Astrocyte (in vitro differentiated cells and primary cell): ENCODE measurements at regions not wholly inside any gene's neighbourhood (a gene's known extent, or its start where the extent isn't known, plus 50 kb on each side); places are given as distances from the start of the nearest gene placed in this dataset.
A peak's percentile ranks its signal among the peaks of the same experiment; 100 is the strongest.

Experiments
- DNase-seq: peaks from one replicate; pipeline ENCODE4 v3.0.0-alpha.2; 2010; ENCODE audit warnings: low read depth
- FAIRE-seq: peaks from 2 replicates; lab custom pipeline; 2011; peaks lifted over from hg19 to GRCh38; lab: Jason Lieb, UNC
- H2AFZ ChIP-seq: 2 replicates; pipeline ENCODE4 v1.6.0; 2012; ENCODE audit warnings: low read depth, low read length, inconsistent platforms
- H3K27ac ChIP-seq: 2 replicates; pipeline ENCODE4 v1.5.1; 2011; ENCODE audit warnings: low read depth, low read length, inconsistent platforms
- H3K27me3 ChIP-seq: 2 replicates; pipeline ENCODE4 v1.6.0; 2011; ENCODE audit warnings: low read length, inconsistent platforms; ENCODE audit not compliant: insufficient read depth
- H3K36me3 ChIP-seq: 2 replicates; pipeline ENCODE4 v1.5.1; 2011; ENCODE audit warnings: low read length, inconsistent platforms; ENCODE audit not compliant: insufficient read depth
- H3K4me1 ChIP-seq: 2 replicates; pipeline ENCODE4 v1.5.1; 2011; ENCODE audit warnings: low read length, inconsistent platforms; ENCODE audit not compliant: insufficient read depth
- H3K4me2 ChIP-seq: 2 replicates; pipeline ENCODE4 v1.6.0; 2012; ENCODE audit warnings: low read length, inconsistent platforms
- H3K4me3 ChIP-seq: 2 replicates; pipeline ENCODE4 v1.5.1; 2011; ENCODE audit warnings: low read depth, mild to moderate bottlenecking, low read length, inconsistent platforms; ENCODE audit not compliant: insufficient read depth
- H3K79me2 ChIP-seq: 2 replicates; pipeline ENCODE4 v1.6.0; 2012; ENCODE audit warnings: mild to moderate bottlenecking, low read length, inconsistent platforms; ENCODE audit not compliant: insufficient read depth
- H3K9ac ChIP-seq: 2 replicates; pipeline ENCODE4 v1.6.0; 2012; ENCODE audit warnings: mild to moderate bottlenecking, low read length, inconsistent platforms
- H3K9me3 ChIP-seq: 2 replicates; pipeline ENCODE4 v1.5.1; 2012; ENCODE audit warnings: low read depth, mild to moderate bottlenecking, low read length, inconsistent platforms; ENCODE audit not compliant: insufficient read depth
- H4K20me1 ChIP-seq: 2 replicates; pipeline ENCODE4 v1.6.0; 2012; ENCODE audit warnings: low read length, inconsistent platforms; ENCODE audit not compliant: insufficient read depth
- H3K27ac Mint-ChIP-seq: one replicate; pipeline ENCODE4 v1.8.0; 2021; ENCODE audit warnings: mild to moderate bottlenecking, mixed read lengths; ENCODE audit not compliant: unreplicated experiment
- H3K27me3 Mint-ChIP-seq: one replicate; pipeline ENCODE4 v1.8.0; 2021; ENCODE audit warnings: low read depth, mixed read lengths; ENCODE audit not compliant: unreplicated experiment
- H3K36me3 Mint-ChIP-seq: one replicate; pipeline ENCODE4 v1.8.0; 2021; ENCODE audit warnings: low read depth, mixed read lengths; ENCODE audit not compliant: unreplicated experiment
- H3K4me1 Mint-ChIP-seq: one replicate; pipeline ENCODE4 v1.8.0; 2021; ENCODE audit warnings: low read depth, mixed read lengths; ENCODE audit not compliant: unreplicated experiment
- H3K4me3 Mint-ChIP-seq: one replicate; pipeline ENCODE4 v1.8.0; 2021; ENCODE audit warnings: mild to moderate bottlenecking, moderate library complexity, mixed read lengths; ENCODE audit not compliant: unreplicated experiment
- H3K9me3 Mint-ChIP-seq: one replicate; pipeline ENCODE4 v1.8.0; 2021; ENCODE audit warnings: mild to moderate bottlenecking, mixed read lengths; ENCODE audit not compliant: unreplicated experiment
- CTCF ChIP-seq: IDR thresholded peaks from 2 replicates; pipeline ENCODE4 v1.5.1; 2011; ENCODE audit warnings: low read depth, mild to moderate bottlenecking, inconsistent platforms, low read length, moderate library complexity; ENCODE audit not compliant: insufficient read depth
- EZH2 ChIP-seq: IDR thresholded peaks from 2 replicates; pipeline ENCODE4 v1.6.1; 2012; ENCODE audit warnings: mild to moderate bottlenecking, low read length, inconsistent platforms; ENCODE audit not compliant: insufficient read depth

- DNase-seq (no peak), FAIRE-seq (no peak)
- H3K36me3 Mint-ChIP-seq: no peaks in the 10 kb centered on the region
- no peaks in the 10 kb centered on the region for H3K27me3 Mint-ChIP-seq
- no peaks in the 10 kb centered on the region for H3K4me1 ChIP-seq
- no peaks in the 10 kb centered on the region for H4K20me1 ChIP-seq
- peak overlapping the region; percentile 3 for H2AFZ ChIP-seq
- H3K79me2 ChIP-seq: no peaks in the 10 kb centered on the region
- no peak overlapping the region for H3K4me3 Mint-ChIP-seq
- no peaks in the 10 kb centered on the region for H3K27me3 ChIP-seq
- no peaks in the 10 kb centered on the region for H3K9me3 Mint-ChIP-seq
- H3K36me3 ChIP-seq: no peaks in the 10 kb centered on the region
- no peak overlapping the region for H3K27ac ChIP-seq
- no peak overlapping the region for H3K27ac Mint-ChIP-seq
- TF ChIP-seq CTCF: no peak
- TF ChIP-seq EZH2: no peak
- H3K9me3 ChIP-seq: no peaks in the 10 kb centered on the region
- no peak overlapping the region for H3K4me2 ChIP-seq
- H3K4me3 ChIP-seq: no peak overlapping the region
- peaks cover 6% of the 10 kb centered on the region for H3K4me1 Mint-ChIP-seq
- H3K9ac ChIP-seq: no peak overlapping the region
These were observed 841.2 kb upstream of the ADGRL4 start for GRCh38 chr1:79847700-79848099.

- Histone ChIP-seq H3K27ac (no peak overlapping the region), H3K4me2 (no peak overlapping the region)
These were observed 839.4 kb upstream of the ADGRL4 start for GRCh38 chr1:79845936-79846335.

GRCh38 chr1:79842811-79843210 is 836.3 kb upstream of the ADGRL4 start:
- H3K79me2 ChIP-seq: no peaks in the 10 kb centered on the region

More at GRCh38 chr1:79845936-79846335, 839.4 kb upstream of the ADGRL4 start:
- TF ChIP-seq EZH2: no peak
- TF ChIP-seq CTCF: no peak
- Histone ChIP-seq H3K9ac (no peak overlapping the region), H3K79me2 (no peaks in the 10 kb centered on the region), H2AFZ (no peak overlapping the region), H4K20me1 (no peaks in the 10 kb centered on the region), H3K4me1 (no peaks in the 10 kb centered on the region), H3K36me3 (no peaks in the 10 kb centered on the region), H3K27me3 (no peaks in the 10 kb centered on the region), H3K4me3 (no peak overlapping the region), H3K9me3 (no peaks in the 10 kb centered on the region)
- H3K4me1 Mint-ChIP-seq: peaks cover 6% of the 10 kb centered on the region
- FAIRE-seq (no peak), DNase-seq (peak; percentile 23)
- no peak overlapping the region for H3K4me3 Mint-ChIP-seq
- H3K27ac Mint-ChIP-seq: no peak overlapping the region
- H3K9me3 Mint-ChIP-seq: no peaks in the 10 kb centered on the region
- no peaks in the 10 kb centered on the region for H3K36me3 Mint-ChIP-seq
- no peaks in the 10 kb centered on the region for H3K27me3 Mint-ChIP-seq

More at GRCh38 chr1:79842811-79843210, 836.3 kb upstream of the ADGRL4 start:
- no peaks in the 10 kb centered on the region for H3K36me3 ChIP-seq
- H3K27me3 ChIP-seq: no peaks in the 10 kb centered on the region
- no peak overlapping the region for H3K27ac Mint-ChIP-seq
- no peaks in the 10 kb centered on the region for H3K27me3 Mint-ChIP-seq
- H3K4me2 ChIP-seq: no peak overlapping the region
- H3K36me3 Mint-ChIP-seq: no peaks in the 10 kb centered on the region
- no peaks in the 10 kb centered on the region for H4K20me1 ChIP-seq
- H3K9ac ChIP-seq: no peak overlapping the region
- FAIRE-seq (no peak), DNase-seq (no peak)
- H3K4me1 Mint-ChIP-seq: peaks cover 6% of the 10 kb centered on the region
- H2AFZ ChIP-seq: no peak overlapping the region
- no peaks in the 10 kb centered on the region for H3K9me3 Mint-ChIP-seq
- no peaks in the 10 kb centered on the region for H3K9me3 ChIP-seq
- no peak overlapping the region for H3K4me3 ChIP-seq
- H3K4me1 ChIP-seq: no peaks in the 10 kb centered on the region
- H3K27ac ChIP-seq: no peak overlapping the region
- no peak for TF ChIP-seq EZH2
- TF ChIP-seq CTCF: no peak
- H3K4me3 Mint-ChIP-seq: no peak overlapping the region
